CD4-positive, alpha-beta T cell (primary cell): ENCODE measurements at regions not wholly inside any gene's neighbourhood (a gene's known extent, or its start where the extent isn't known, plus 50 kb on each side); places are given as distances from the start of the nearest gene placed in this dataset.

Experiments used
- ATAC-seq: fragments of 200-7000 bp; cut with Tn5 transposase; one replicate; pipeline ENCODE4 v1.10.0; 2022; ENCODE audit warnings: mild to moderate bottlenecking; ENCODE audit not compliant: poor library complexity
- CTCF ChIA-PET: fragments of 350-600 bp; sonication (Branson Sonifier 250); formaldehyde crosslinking; loops from one replicate; lab custom pipeline; 2021; ENCODE audit warnings: antibody characterized with exemption, inconsistent platforms; lab: Charles Lee
- POLR2A ChIA-PET: fragments of 350-600 bp; sonication (Branson Sonifier 250); formaldehyde crosslinking; loops from one replicate; lab custom pipeline; 2021; ENCODE audit warnings: antibody characterized with exemption, inconsistent platforms; lab: Charles Lee
- DNase-seq, 14 experiments: peaks; one replicate each; pipeline ENCODE4 v3.0.0-alpha.2; 2013 to 2020; ENCODE audit warnings: mixed read lengths in 2 of 14
- H3K27ac ChIP-seq, 2 donors: one replicate each; pipeline versions ENCODE4 v1.5.1 to v1.7.0; 2013; ENCODE audit warnings: low read length in 2 of 2, low read depth in 1 of 2, mild to moderate bottlenecking in 1 of 2
- H3K27me3 ChIP-seq, 2 experiments: 1 replicate in 1 of 2; 2 replicates in 1 of 2; pipeline versions ENCODE4 v1.6.1 to v1.7.0; 2013; ENCODE audit warnings: low read length in 2 of 2, control low read depth in 1 of 2, mild to moderate bottlenecking in 1 of 2, moderate library complexity in 1 of 2; ENCODE audit not compliant: insufficient read depth in 2 of 2, control insufficient read depth in 1 of 2
- H3K36me3 ChIP-seq: one replicate; pipeline ENCODE4 v1.6.1; 2013; ENCODE audit warnings: low read length, control low read depth; ENCODE audit not compliant: insufficient read depth
- H3K4me1 ChIP-seq: one replicate; pipeline ENCODE4 v1.6.1; 2013; ENCODE audit warnings: low read length, control low read depth; ENCODE audit not compliant: insufficient read depth
- H3K4me3 ChIP-seq: one replicate; pipeline ENCODE4 v1.5.1; 2013; ENCODE audit warnings: mild to moderate bottlenecking, low read length, moderate library complexity
- H3K9me3 ChIP-seq, 2 experiments: 1 replicate in 1 of 2; 2 replicates in 1 of 2; pipeline versions ENCODE4 v1.6.1 to v1.7.0; 2013; ENCODE audit warnings: low read length in 2 of 2, mild to moderate bottlenecking in 2 of 2, control low read depth in 1 of 2, moderate library complexity in 1 of 2; ENCODE audit not compliant: control insufficient read depth in 1 of 2, insufficient read depth in 1 of 2
- H3K27ac Mint-ChIP-seq: one replicate; pipeline ENCODE4 v1.8.0; 2020; ENCODE audit warnings: mixed read lengths
- H3K27me3 Mint-ChIP-seq: one replicate; pipeline ENCODE4 v1.8.0; 2021; ENCODE audit warnings: mixed read lengths
- H3K36me3 Mint-ChIP-seq: one replicate; pipeline ENCODE4 v1.8.0; 2021; ENCODE audit warnings: low read depth, mixed read lengths
- H3K4me1 Mint-ChIP-seq: one replicate; pipeline ENCODE4 v1.8.0; 2021; ENCODE audit warnings: low read depth, mixed read lengths
- H3K4me3 Mint-ChIP-seq: one replicate; pipeline ENCODE4 v1.8.0; 2020; ENCODE audit warnings: mild to moderate bottlenecking, mixed read lengths
- H3K9me3 Mint-ChIP-seq: one replicate; pipeline ENCODE4 v1.8.0; 2020; ENCODE audit warnings: mixed read lengths
- CTCF ChIP-seq: fragments of 200-600 bp; IDR thresholded peaks from one replicate; pipeline ENCODE4 v1.8.0; 2022; ENCODE audit warnings: antibody characterized with exemption, mild to moderate bottlenecking
- intact Hi-C, 2 experiments: fragments of 100-400 bp; cut with DNase I in 1 of 2; cut with micrococcal nuclease in 1 of 2; formaldehyde crosslinking; loops; one replicate each; pipeline versions ENCODE4 v1.15.1 to v1.9.0; 2023 to 2025; cut with DNase I, micrococcal nuclease

DNA sequence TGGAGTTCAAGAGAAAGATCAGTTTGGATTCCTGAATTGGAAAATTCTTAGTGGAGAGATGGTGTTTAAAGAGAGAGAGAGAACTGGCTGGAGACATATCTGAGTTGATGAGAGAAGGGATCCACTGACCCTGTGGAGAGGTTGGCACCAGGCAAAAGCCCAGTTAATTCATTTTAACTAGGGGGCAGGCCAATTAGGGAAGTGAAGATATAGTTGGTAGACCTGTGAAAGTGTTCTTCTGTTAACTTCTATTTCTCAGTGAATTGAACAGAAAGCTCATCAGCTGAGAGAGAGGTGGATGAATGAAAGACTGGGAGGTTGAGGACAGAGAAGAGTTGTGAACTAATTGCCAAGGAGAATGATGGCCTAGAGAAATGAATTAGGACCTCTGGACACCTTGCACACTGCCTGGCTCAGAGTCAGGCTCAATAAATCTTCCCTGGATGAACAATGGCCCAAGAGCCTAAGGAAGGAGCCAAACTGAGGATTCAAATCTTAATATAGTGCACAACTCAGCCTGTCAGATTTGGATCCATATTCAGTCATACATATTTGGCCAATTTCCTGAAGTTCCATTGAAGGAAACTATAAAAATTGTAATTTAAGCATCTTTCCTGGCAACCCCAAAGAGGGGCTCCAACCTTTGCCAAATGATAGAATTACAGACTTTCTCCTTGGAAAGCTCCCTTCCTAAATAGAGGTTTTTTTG is 82.2 kb upstream of the RMDN2 start:
- DNase-seq: no peak
- CTCF ChIA-PET: no interaction called here

DNA sequence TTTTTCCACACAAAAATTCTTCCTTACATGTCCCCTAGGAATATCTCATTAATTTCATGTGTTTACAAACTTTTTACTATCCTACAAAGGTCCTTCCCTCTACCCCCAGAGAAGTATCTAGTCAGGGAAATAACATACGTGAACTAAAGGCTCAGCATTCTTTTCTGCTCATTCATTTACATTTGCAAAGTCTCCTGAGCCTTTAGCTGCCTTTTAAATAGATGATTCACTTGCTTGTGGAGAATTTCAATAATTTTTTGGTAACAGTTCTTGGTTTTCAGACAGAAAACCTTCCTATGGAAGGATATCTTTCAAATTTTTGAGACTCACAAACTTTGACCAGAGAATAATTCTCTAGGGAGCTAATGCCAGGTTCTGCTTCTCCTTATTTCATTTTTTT is 81.5 kb upstream of the RMDN2 start:
- ChIA-PET POLR2A (no interaction called here), CTCF (no interaction called here)

More for the DNA sequence above, 82.2 kb upstream of the RMDN2 start:
- ATAC-seq: no peak
- no peak overlapping the region for H3K4me3 Mint-ChIP-seq
- Histone ChIP-seq H3K4me1 (no peaks in the 10 kb centered on the region), H3K36me3 (no peaks in the 10 kb centered on the region), H3K27ac (no peak overlapping the region), H3K9me3 (no peaks in the 10 kb centered on the region), H3K27me3 (no peaks in the 10 kb centered on the region), H3K4me3 (no peak overlapping the region)
- no peaks in the 10 kb centered on the region for H3K4me1 Mint-ChIP-seq
- POLR2A ChIA-PET: no interaction called here
- H3K27me3 Mint-ChIP-seq: peaks cover 8% of the 10 kb centered on the region
- intact Hi-C loops: no loop called here
- no peak for TF ChIP-seq CTCF
- no peaks in the 10 kb centered on the region for H3K36me3 Mint-ChIP-seq
- no peaks in the 10 kb centered on the region for H3K9me3 Mint-ChIP-seq
- no peak overlapping the region for H3K27ac Mint-ChIP-seq

DNA sequence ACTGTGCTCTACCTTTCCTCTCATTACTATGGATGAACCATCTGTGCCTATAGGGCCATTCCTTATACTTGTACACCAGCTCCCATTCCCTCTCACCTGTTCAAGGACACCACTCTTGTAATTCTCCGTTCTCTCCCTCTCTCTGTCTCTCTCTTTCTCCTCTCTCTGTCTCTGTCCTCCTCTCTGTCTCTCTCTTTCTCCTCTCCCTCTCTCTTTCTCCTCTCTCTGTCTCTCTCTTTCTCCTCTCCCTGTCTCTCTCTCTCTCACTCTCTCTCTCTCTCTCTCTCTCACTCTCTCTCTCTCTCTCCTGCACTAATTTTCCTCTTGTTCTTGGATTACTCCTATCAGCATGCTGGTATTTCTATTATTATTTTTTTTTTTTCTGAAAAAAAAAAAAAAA is 78.9 kb upstream of the RMDN2 start:
- H3K4me1 Mint-ChIP-seq: peaks cover 10% of the 10 kb centered on the region
- no peak overlapping the region for H3K27ac Mint-ChIP-seq
- Histone ChIP-seq H3K27ac (no peak overlapping the region), H3K9me3 (no peaks in the 10 kb centered on the region), H3K27me3 (no peaks in the 10 kb centered on the region), H3K4me3 (no peak overlapping the region), H3K4me1 (peaks cover 12% of the 10 kb centered on the region), H3K36me3 (no peaks in the 10 kb centered on the region)
- intact Hi-C loops: no loop called here
- no peaks in the 10 kb centered on the region for H3K9me3 Mint-ChIP-seq
- H3K4me3 Mint-ChIP-seq: no peak overlapping the region
- ATAC-seq: no peak
- ChIA-PET CTCF (no interaction called here), POLR2A (no interaction called here)
- H3K36me3 Mint-ChIP-seq: no peaks in the 10 kb centered on the region
- DNase-seq: no peak
- TF ChIP-seq CTCF: no peak
- peaks cover 8% of the 10 kb centered on the region for H3K27me3 Mint-ChIP-seq

More for the DNA sequence above, 81.5 kb upstream of the RMDN2 start:
- Mint-ChIP-seq H3K27ac (no peak overlapping the region), H3K36me3 (no peaks in the 10 kb centered on the region), H3K4me1 (no peaks in the 10 kb centered on the region), H3K4me3 (no peak overlapping the region), H3K9me3 (no peaks in the 10 kb centered on the region), H3K27me3 (peaks cover 8% of the 10 kb centered on the region)
- intact Hi-C loops: no loop called here
- Histone ChIP-seq H3K27ac (no peak overlapping the region), H3K36me3 (no peaks in the 10 kb centered on the region), H3K9me3 (no peaks in the 10 kb centered on the region), H3K27me3 (no peaks in the 10 kb centered on the region), H3K4me3 (no peak overlapping the region), H3K4me1 (no peaks in the 10 kb centered on the region)
- no peak for ATAC-seq
- DNase-seq: no peak
- TF ChIP-seq CTCF: no peak
